Glomerular endothelial cell (primary cell): ENCODE measurements at regions not wholly inside any gene's neighbourhood (a gene's known extent, or its start where the extent isn't known, plus 50 kb on each side); places are given as distances from the start of the nearest gene placed in this dataset.

ENCODE experiments used
- DNase-seq: peaks from one replicate; pipeline ENCODE4 v3.0.0-alpha.2; 2011; ENCODE audit warnings: low read depth, low spot score; ENCODE audit errors: extremely low read depth

DNA sequence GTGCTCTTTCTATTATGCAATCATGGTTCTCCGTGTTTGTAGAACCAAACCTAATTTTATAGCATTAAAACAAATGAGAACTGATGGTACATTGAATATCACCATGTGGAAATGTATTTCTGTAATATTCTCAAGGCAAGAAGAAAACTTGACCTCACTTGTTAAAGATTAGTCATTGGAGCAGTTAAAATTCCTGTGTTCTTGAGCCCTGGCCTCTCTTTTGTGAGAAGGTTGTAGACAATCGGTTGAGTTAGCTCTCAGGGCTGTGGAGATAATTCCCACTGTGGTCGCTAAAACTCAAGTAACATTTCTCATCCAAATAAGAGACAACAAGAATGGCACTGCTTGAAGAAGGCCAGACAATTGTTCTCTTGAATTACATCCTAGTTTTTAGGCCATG is 216.0 kb upstream of the KLF4 start:
- no peak for DNase-seq

DNA sequence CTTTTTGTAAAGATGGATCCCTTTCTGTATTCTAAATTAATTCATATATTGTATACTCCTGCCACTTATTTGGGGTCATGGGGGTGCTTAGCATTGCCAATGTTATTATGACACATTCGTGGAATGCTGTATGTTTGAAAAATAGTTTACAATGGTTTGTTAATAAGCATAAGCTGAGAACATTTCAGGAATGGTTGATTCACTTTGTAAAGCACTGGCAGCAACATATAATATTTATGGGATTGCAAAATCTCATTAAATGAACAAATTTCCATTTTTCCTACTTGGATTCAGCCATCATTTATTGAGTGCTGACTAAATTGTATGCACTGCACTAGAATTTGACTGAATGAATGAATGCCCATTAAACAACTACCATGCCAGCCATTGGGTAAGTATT is 215.2 kb upstream of the KLF4 start:
- DNase-seq, result no peak

DNA sequence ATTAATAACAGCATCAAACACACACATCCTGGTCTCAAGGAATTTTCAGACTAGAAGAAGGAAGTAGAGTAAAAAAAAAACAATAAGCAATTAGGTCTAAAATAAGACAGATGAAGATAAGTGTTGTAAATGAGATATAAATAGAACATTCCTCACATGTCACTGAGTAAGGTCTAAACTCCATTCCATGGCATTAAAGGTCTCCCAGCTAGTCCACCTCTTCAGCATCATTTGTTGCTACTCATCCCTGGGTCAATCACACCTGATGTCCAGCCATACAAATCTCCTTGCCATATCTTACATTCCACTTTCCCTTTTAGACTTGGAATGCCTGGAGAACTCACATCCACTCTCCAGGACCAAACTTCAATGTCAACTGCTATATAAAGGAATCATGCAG is 214.1 kb upstream of the KLF4 start:
- DNase-seq, result no peak

DNA sequence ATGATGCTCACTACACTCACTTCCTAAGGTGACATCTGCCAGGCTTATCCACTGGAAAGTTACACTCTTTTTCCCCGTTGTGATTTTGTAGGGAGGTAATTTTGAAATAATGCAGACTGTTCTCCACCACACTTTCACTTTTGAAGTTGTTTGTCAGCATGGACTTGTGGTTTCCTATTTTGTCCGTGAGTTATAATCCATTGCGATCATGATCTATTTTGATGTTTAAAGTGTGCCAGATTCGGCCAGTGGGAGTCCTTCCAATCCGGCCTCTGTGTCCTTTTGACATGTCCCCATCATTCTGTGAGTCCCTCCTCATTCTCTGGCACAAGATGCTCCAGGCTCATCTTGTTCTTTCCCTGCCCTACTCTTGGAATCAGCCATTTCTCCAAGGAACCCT is 211.3 kb upstream of the KLF4 start:
- DNase-seq, result no peak

DNA sequence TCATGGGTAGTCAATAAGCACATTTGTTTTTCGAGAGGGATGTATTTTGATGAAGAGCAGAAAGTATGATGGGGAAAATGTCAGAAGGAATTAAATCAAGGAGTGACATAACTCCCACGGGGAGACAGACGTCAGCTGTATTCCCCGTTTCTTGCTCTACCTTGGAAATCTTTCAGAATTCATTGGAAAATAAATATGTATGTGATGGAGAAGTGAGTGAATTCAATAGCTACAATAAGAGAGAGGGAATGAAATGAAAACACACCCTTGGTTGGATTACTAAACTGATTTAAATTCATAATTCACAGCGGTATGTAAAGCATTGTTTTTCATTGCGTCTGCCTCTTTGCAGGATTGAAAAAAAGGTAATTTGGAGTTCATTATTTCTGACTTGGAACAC is 209.7 kb upstream of the KLF4 start:
- DNase-seq, result no peak

DNA sequence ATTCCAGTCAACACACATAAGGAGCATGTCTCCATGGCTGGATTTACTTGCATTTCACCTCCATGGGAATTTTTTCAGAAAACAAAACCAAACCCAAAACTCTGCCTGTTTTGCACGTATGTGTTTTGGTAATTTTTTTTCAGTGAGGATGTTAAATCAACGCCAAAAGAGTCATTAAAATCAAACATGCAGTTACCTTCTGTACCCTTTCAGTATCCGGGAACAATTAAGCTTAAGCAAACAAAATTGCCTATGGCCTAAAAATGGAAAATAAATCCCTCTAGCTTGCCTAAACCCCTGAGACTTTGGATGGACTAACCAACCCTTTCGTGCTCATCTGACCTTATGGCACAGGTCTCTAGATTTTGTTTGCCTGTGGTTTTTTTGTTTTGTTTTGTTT is 209.2 kb upstream of the KLF4 start:
- DNase-seq, result no peak

DNA sequence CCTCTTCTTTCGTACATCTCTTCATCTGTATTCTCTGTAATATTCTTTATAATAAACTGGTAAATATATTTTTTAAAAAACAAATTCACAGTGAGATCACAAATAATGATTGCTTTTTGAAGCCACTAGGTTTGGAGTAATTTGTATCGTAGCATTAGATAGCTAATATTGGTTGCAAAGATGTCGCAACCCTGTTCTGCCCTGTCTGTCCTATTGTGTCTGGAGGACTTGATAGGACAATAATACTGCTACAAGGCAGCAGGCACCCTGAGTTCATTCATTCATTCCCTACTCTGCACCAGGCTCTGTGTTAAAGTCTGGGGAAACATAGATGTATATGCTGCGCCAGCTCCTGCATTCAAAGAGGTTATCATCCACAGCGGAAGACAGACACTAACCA is 206.7 kb upstream of the KLF4 start:
- DNase-seq, result no peak

DNA sequence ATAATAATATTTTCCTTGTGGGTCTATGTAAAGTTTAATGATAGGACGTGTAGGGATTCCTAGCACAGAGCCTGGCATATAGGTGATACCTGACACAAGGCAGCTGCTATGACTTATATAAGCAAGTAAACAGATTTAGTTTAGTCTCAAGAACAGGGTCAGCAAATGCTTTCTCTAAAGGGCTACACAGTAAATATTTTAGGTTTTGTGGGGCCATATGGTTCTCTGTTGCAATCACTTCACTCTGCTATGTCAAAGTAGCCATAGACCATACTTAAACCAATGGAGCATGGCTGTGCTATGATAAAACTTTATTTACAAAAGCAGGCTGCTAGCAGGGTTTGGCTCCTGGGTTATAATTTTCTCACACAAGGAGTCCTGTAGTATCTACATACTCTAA is 204.8 kb upstream of the KLF4 start:
- no peak for DNase-seq

DNA sequence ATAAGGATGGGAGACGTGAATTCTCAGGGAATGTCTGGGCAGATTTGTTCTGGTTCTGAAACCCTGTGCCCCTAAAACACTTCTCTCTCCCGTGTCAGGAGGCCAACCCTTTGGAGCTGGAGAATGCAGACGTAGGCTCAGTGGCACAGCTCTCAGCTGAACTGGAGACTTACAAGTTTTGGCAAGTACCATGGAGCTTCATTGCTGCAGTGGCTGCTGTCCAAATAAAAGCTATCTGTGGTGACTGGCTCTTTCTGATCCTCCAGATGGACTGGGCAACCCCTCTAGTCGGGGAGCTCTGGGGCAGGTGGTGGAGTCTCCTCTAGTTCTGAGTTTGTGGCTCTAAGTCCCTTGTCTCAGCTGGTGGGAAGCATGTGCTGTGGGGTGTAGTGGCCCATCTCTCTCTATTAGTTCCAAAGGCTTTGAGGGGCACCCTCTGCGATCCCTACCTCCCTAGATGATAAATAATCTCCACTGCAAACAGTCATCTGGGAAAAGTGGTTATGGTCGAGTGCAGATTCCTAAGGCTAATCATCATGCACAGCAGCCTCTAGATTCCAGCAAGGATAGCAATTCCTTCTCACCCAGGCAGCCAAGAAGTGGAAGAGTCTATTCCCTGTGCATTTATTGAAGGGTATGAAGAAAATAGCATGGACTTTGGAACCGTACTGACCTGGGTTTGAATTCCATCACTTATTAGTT is 204.2 kb upstream of the KLF4 start:
- DNase-seq, result no peak

DNA sequence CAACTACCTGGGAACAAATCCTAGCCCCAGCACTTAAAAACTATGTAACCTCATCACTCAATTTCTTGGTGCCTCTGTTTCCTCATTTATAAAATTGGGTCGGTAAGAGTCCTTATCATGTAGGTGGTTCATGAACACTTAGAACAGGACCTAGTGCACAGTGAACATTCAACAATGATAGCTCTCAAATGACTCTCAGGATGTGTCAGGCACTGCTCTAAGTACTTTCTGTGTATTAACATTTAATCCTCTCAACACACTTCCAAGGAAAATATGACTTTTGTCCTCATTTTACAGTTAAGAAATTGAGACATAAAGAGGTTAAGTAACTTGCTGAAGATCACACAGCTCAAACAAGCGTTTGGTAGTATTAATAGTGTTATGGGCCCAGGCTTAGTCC is 202.1 kb upstream of the KLF4 start:
- no peak for DNase-seq

DNA sequence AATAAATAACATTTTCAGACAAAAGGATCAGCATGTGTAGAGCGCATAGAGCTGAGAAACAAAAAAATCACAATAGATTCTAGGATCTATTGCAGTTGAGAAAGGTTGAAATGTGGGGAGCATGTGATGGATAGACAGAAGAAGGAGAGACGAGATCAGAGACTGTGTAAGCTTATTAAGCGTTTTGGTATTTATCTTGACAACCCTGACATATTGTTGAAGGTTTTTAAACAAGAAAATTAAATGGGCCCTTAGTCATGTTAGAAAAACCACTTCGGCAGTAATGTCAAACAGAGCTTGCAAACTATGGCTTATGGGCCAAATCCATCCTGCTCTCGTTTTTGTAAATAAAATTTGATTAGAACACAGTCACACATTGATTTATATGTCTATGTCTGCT is 200.5 kb upstream of the KLF4 start:
- DNase-seq, result no peak

DNA sequence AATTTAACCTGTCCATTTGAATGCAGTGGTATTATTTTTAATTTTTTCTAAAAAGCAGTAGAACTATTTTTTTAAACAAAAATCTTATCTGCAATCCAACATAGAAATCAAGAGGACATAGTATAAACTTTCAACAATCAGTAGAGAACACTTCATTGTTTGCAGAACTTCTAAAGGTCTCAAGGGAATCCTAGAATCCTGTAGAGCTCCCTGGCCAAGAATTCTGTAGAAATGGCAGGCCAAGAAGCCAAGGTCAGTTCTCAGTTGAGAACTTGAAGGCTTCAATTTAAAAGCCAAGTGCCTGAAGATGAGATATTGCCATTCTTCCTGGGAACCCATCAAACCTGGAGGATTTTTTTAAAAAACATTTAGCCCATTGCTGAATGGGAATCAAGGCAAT is 199.2 kb upstream of the KLF4 start:
- no peak for DNase-seq

DNA sequence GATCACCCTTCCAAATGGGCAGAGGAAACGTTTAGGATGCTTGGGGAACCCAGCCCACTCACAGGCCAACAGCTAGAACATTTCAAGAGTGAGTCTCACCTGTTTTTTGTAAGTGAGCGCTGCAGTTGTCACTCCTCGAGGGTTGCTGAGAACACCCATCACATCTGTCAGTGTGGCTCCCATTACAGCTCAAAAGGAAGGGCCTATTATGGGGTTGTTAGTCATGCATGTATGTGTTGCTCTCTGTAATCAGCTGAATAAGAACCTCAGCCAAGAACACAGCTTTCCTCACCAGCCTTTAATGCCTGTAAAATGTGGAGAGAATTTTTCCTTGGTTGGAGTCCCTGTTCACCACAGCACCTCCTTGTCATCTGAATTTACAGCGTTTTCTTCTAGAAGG is 196.3 kb upstream of the KLF4 start:
- DNase-seq, result no peak

DNA sequence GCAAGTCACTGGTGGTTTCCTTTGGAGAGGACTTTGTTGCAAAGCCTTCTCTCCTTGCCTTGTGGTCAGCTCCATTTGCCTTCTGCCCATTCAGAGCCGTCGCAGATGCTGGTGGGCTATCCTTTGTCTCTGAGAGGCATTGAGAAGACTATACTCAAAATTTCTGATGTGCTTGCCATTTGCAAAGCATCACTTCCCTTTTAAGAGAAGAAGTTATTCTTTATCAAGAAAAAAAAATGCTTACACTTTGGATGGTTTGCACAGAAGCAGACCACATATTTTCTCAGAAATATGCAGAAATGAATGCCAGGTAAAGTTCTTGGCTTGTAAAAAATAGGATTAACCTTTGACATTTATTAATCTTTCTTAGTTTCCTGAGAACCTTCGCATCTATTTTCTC is 195.8 kb upstream of the KLF4 start:
- DNase-seq, result no peak

DNA sequence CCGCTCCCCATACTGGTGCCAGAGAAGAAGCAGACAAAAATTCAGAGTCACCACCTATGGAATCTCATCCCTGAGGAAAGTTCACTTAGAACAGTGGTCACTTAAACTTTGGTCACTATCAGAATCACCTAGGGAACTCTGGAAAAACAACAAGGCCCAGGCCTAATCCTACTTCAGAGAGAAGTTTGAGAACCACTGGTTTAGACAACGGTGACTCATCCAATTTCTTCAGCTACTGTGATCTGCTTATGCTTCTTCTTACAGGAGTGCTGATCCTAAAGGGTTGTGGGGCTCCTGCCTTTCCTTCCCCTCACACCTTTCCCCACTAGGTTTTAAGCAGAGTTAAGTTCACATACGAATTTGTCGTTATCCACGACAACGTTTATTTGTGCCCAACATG is 194.7 kb upstream of the KLF4 start:
- DNase-seq, result no peak

DNA sequence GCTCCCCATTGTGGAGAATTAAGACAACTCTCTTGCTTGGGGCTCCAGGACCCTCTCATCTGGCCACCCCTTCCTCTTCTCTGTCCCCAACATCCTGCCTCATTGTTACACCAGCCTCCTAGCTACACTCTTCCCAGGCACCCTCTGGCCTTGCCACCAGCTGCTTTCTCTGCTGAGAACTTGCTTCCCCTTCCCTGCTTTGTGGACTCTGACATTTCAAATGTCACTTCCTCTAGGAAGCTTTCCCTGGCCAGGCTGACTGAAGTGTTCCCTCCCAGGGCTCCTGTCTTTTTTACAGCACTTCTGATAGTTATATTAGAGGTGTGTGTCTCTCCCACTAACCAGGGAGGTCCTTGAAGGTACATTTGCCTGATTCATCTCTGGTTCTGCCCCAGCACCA is 194.0 kb upstream of the KLF4 start:
- DNase-seq, result no peak

DNA sequence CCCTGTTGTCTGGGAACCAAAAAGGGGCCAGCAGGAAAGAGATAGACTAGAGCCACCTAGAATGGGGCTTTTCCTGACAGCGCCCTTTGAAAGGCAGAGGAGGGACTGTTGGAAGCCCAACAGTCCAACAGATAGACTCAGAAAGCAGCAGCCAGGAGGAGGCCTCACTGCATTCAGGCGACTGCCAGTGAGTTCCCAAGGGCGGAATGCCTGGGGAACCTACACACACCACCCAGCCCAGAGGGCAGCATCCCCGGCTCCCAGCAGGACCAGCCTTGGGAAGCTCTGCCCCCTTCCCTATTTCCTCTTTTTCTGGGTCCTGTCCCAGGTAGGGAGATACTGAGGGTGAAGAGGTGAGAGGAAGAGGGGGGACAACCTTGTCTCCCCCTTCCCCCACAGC is 192.4 kb upstream of the KLF4 start:
- DNase-seq, result no peak

DNA sequence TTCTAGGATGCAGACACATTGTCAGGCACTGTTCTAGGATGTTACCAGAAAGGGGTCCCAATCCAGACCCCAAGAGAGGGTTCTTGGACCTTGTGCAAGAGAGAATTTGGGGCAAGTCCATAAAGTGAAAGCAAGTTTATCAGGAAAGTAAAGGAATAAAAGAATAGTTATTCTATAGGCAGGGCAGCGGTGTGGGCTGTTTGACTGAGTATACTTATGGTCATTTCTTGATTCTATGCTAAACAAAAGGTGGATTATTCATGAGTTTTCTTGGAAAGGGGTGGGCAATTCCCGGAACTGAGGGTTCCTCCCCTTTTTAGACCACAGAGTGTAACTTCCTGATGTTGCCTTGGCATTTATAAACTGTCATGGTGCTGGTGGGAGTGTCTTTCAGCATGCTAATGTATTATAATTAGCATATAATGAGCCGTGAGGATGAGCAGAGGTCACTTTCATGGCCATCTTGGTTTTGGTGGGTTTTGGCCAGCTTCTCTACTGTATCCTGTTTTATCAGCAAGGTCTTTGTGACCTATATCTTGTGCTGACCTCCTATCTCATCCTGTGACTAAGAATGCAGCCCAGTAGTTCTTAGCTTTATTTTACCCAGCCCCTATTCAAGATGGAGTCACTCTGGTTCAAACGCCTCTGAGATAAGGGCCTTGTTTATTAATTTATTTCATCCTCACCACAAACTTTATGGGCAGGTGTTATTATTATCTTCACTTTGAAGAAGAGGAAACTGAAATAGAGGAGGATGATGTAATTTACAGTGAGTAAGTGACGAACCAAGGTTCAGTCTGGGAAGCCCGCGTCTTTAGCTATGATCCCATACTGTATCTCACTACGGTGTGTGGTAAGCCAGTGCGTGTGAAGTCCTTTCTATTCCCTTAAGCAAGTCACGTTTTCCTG is 186.0 kb upstream of the KLF4 start:
- no peak for DNase-seq

DNA sequence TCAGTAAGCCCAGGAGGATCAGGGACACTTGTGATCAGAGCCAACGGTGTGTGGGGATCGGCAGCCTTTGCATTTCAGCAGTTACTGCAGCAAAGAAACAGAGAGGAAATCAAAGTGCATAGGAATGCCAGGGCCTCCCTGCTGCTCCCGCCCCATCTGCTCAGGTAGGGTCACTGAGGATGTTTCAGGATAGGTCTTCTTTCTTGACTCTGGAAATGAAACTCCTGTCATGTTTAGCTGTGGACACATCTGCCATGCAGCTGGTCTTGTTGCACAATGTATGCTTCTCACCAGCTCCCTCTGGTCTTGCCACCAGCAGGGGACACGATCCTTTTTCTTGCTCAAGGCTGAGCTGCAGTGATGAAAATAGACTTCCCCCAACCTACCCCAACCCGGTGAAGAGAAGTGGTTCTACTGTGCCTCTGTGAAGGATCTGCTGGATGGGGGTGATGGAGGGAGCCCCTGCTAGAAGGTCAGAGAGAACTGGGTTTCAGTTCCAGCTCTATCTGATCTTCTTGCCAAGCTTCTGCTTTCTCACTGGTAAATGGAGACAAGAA is 185.2 kb upstream of the KLF4 start:
- no peak for DNase-seq

DNA sequence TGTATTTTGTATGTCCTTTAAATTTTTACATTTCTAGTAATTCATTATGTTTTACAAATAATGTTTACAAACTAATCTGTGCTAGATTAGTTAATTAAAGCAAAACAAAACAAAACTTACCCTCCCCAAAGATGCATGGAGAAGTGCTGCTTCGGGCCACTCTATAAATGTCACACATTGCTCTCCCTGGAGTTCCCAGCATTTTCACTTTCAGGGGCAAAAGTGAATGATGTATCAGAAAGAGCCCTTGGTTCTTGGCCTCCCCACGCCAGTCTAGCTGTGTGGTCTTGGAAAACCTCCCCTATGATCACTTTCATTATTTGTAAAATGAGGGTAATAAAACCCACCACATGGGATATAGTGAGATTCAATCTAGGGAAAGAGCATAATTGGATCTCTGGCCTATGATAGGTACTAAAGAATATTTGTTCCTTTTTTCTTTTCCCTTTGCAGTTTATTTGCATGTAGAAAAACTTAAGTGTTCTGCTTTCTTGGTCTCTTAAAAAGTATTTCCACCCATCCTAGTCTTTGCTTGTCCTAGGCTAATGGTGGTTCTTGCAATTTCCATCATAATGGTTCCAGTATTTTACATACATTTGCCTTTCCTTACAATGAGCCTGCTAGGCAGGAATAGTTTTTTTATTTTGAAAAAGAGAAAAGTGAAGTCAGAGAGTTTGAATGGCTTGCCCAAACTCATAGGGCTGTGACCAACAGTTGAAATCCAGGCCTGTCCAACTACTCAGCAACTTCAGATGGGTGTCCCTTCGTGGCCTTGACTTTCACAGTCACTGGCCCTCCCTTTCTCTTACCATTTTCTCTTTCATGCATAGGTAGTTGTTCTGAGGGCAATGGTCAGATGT is 184.5 kb upstream of the KLF4 start:
- DNase-seq, result no peak

DNA sequence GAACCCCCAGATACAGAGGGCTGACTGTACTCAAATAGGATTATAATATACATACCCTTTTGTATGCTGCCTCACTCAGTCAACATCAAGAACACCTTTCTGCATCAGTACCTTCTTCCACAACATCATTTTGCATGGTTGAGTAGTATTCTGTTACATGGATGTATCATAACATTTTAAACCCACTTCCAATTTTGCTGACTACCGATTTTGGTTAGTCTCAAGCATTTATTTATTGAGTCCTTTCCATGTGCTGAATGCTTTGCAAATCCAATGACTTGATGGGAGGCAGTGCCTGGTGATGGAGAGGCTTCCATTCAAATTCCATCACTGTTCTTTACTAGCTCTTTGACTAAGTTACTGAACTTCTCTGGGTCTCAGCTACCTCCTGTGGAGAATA is 182.0 kb upstream of the KLF4 start:
- no peak for DNase-seq
